ENCODE measurements at regions not wholly inside any gene's neighbourhood (a gene's known extent, or its start where the extent isn't known, plus 50 kb on each side); places are given as distances from the start of the nearest gene placed in this dataset.

- Histone ChIP-seq H3K4me3 (ENCODE audit: low read depth in 2 of 2, low read length in 2 of 2) (no peak overlapping the region), H3K27ac (ENCODE audit: low read length) (no peak overlapping the region), H3K36me3 (ENCODE audit: control insufficient read depth, insufficient read depth, low read length) (no peaks in the 10 kb centered on the region), H3K4me1 (ENCODE audit: control insufficient read depth, insufficient read depth, low read length) (no peaks in the 10 kb centered on the region), H3K9me3 (ENCODE audit: control insufficient read depth, insufficient read depth, low read depth, low read length) (no peaks in the 10 kb centered on the region), H3K27me3 (ENCODE audit: control insufficient read depth, insufficient read depth, low read length) (no peaks in the 10 kb centered on the region; the same call in 1 of the 2 replicates)
- no peak for TF ChIP-seq TCF7L2 (IDR thresholded peaks at IDR 0.05; ENCODE audit: low read depth, low read length)
- no peak for TF ChIP-seq POLR2AphosphoS5 (IDR thresholded peaks at IDR 0.05; ENCODE audit: low read depth, low read length)
- no peak for TF ChIP-seq CTCF (IDR thresholded peaks at IDR 0.05)
- TF ChIP-seq REST (IDR thresholded peaks at IDR 0.05; ENCODE audit: insufficient read depth in 1 of 2, low read depth in 2 of 2, low read length in 1 of 2), result no peak
- no peak for TF ChIP-seq SIN3A (IDR thresholded peaks at IDR 0.05; ENCODE audit: borderline replicate concordance, insufficient read depth, low read depth, low read length)
- no TSS peak for BruUV-seq (replicated peaks)
- in situ Hi-C loops (cut with HindIII; ENCODE audit: low pct_unique_long_range_greater_than_20kb, low sequenced_read_pairs) (no loop called here), intact Hi-C loops (cut with micrococcal nuclease; ENCODE audit: unreplicated experiment) (no loop called here)
- CTCF ChIA-PET, result no interaction called here
- POLR2A ChIA-PET, result no interaction called here
- ATAC-seq (no peak), DNase-seq (ENCODE audit: low read depth, low spot score) (no peak)
Measured at GRCh38 chr20:61133611-61134010, 118.5 kb upstream of the CDH4 start.

- ChIA-PET POLR2A (no interaction called here), CTCF (no interaction called here)
- Histone ChIP-seq H3K27me3 (ENCODE audit: control insufficient read depth, insufficient read depth, low read length) (peaks cover 2% of the 10 kb centered on the region; the same call in 1 of the 2 replicates), H3K4me1 (ENCODE audit: control insufficient read depth, insufficient read depth, low read length) (no peaks in the 10 kb centered on the region), H3K36me3 (ENCODE audit: control insufficient read depth, insufficient read depth, low read length) (no peaks in the 10 kb centered on the region), H3K9me3 (ENCODE audit: control insufficient read depth, insufficient read depth, low read depth, low read length) (no peaks in the 10 kb centered on the region), H3K4me3 (ENCODE audit: low read depth in 2 of 2, low read length in 2 of 2) (no peak overlapping the region), H3K27ac (ENCODE audit: low read length) (no peak overlapping the region)
- DNase-seq (ENCODE audit: low read depth, low spot score), result no peak
- no TSS peak for BruUV-seq (replicated peaks)
- intact Hi-C loops (cut with micrococcal nuclease; ENCODE audit: unreplicated experiment) (no loop called here), in situ Hi-C loops (cut with HindIII; ENCODE audit: low pct_unique_long_range_greater_than_20kb, low sequenced_read_pairs) (no loop called here)
- TF ChIP-seq CTCF (IDR thresholded peaks at IDR 0.05), result no peak
- ATAC-seq, result no peak
Measured at GRCh38 chr20:61134296-61135030, 117.6 kb upstream of the CDH4 start.

Measured in Panc1 (cell line).